GM12892 (cell line): ENCODE measurements at regions not wholly inside any gene's neighbourhood (a gene's known extent, or its start where the extent isn't known, plus 50 kb on each side); places are given as distances from the start of the nearest gene placed in this dataset.

Source experiments
- POLR2A ChIP-seq: IDR thresholded peaks from 2 replicates; pipeline ENCODE4 v1.6.1; 2011; ENCODE audit warnings: low read depth, low read length, control low read depth
- POLR2AphosphoS5 ChIP-seq: IDR thresholded peaks from 2 replicates; pipeline ENCODE4 v1.6.1; 2011; ENCODE audit warnings: low read depth, low read length, control low read depth
- TAF1 ChIP-seq: IDR thresholded peaks from 2 replicates; pipeline ENCODE4 v1.6.1; 2011; ENCODE audit warnings: low read depth, mild to moderate bottlenecking, control low read depth, low read length, borderline replicate concordance

- TF ChIP-seq POLR2AphosphoS5 (no peak), TAF1 (no peak), POLR2A (no peak)
Measured at GRCh38 chr3:117695871-117696645, 986.5 kb downstream of the TUSC7 start.
